SJCRH30 (cell line): ENCODE measurements at regions not wholly inside any gene's neighbourhood (a gene's known extent, or its start where the extent isn't known, plus 50 kb on each side); places are given as distances from the start of the nearest gene placed in this dataset.

Experiments used
- DNase-seq, 2 experiments: peaks; one replicate each; pipeline ENCODE4 v3.0.0-alpha.2; 2015 to 2020
- H3K27ac ChIP-seq: fragments of 250-450 bp; sonication (Bioruptor Pico); 2 replicates; pipeline ENCODE4 v1.5.1; 2020; ENCODE audit warnings: mild to moderate bottlenecking, moderate library complexity
- H3K27me3 ChIP-seq: fragments of 250-450 bp; sonication (Bioruptor Pico); 2 replicates; pipeline ENCODE4 v1.5.1; 2020; ENCODE audit warnings: mild to moderate bottlenecking, moderate library complexity
- H3K36me3 ChIP-seq: fragments of 250-450 bp; sonication (Bioruptor Pico); 2 replicates; pipeline ENCODE4 v1.5.1; 2020; ENCODE audit warnings: mild to moderate bottlenecking, moderate library complexity
- H3K4me1 ChIP-seq: fragments of 250-450 bp; sonication (Bioruptor Pico); 2 replicates; pipeline ENCODE4 v1.5.1; 2020; ENCODE audit warnings: mild to moderate bottlenecking, moderate library complexity
- H3K4me3 ChIP-seq: fragments of 250-450 bp; sonication (Bioruptor Pico); 2 replicates; pipeline ENCODE4 v1.5.1; 2020; ENCODE audit warnings: mild to moderate bottlenecking, moderate library complexity
- H3K9me3 ChIP-seq: fragments of 250-450 bp; sonication (Bioruptor Pico); replicated peaks from 2 replicates; pipeline ENCODE4 v1.5.1; 2020; ENCODE audit warnings: mild to moderate bottlenecking, moderate library complexity

DNA sequence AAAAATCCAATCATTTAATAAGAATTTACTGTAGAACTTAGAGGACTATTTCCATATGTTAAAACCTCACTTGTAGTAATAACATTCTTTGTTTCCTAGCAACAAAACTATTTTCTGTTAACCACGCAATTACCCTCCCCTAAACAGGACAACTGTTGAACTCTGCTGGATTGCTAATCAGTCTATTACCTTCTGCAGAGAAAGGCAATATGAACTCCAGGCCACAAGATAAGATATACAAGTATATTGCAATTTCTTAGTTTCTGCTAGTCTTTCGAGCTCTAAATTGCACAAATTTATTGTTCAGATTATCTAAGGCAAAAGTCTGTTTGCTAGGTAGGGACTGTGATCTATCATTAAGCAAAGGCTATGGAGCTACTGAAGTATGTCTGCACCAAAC lies 920.1 kb upstream of the LRRN3 start:
- H3K27ac ChIP-seq, result no peak overlapping the region
- no peak overlapping the region for H3K4me3 ChIP-seq
- H3K9me3 ChIP-seq, result no peaks in the 10 kb centered on the region
- DNase-seq, result no peak
- H3K27me3 ChIP-seq, result no peaks in the 10 kb centered on the region
- no peaks in the 10 kb centered on the region for H3K36me3 ChIP-seq
- no peaks in the 10 kb centered on the region for H3K4me1 ChIP-seq

GRCh38 chr7:110177463-110177862 lies 913.5 kb upstream of the LRRN3 start:
- H3K4me3 ChIP-seq, result no peak overlapping the region
- H3K27me3 ChIP-seq, result no peaks in the 10 kb centered on the region
- H3K27ac ChIP-seq, result no peak overlapping the region
- DNase-seq, result no peak
- H3K4me1 ChIP-seq, result no peaks in the 10 kb centered on the region
- no peaks in the 10 kb centered on the region for H3K9me3 ChIP-seq
- no peaks in the 10 kb centered on the region for H3K36me3 ChIP-seq

DNA sequence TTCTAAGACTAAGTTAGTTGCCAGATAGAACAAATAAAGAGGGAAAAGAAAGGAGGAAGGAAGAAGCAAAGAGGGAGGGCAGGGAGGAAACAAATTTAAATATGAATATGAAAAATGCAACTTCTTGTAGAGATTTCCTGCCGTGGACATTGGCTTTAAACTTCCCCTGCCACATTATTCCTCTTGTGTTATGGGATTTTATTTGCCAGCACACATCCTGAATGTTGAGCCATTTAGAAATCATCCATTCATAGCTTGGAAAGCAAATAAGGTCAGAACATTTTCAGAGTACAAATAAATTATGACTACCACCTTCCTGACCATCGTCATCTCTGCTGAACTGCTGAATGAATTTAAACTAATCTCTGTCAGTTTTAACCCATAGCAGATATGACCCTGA lies 911.9 kb upstream of the LRRN3 start:
- Histone ChIP-seq H3K9me3 (no peaks in the 10 kb centered on the region), H3K27me3 (no peaks in the 10 kb centered on the region)
- no peak for DNase-seq

DNA sequence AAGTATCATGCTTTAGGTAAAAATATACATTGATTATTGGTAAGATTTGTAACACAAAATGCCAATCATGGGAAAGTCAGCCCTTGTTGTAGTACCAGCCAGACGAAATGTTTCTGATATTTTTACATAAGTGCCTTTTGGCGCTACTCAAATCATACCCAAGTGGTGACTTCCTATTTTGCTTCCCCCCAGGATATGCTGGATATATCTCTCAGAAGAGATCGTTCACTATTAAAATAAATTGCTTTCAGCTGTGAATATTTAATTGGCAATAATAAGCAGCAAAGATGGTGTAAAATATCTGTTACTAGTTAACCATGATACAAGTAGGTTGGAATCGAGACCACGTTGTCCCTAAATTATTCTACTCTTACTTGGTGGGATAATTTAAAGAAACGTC lies 909.2 kb upstream of the LRRN3 start:
- Histone ChIP-seq H3K27ac (no peak overlapping the region), H3K4me1 (no peaks in the 10 kb centered on the region), H3K36me3 (no peaks in the 10 kb centered on the region), H3K9me3 (no peaks in the 10 kb centered on the region), H3K27me3 (no peaks in the 10 kb centered on the region), H3K4me3 (no peak overlapping the region)
- DNase-seq, result no peak

More for the DNA sequence above, 911.9 kb upstream of the LRRN3 start:
- H3K4me3 ChIP-seq, result no peak overlapping the region
- no peaks in the 10 kb centered on the region for H3K36me3 ChIP-seq
- H3K4me1 ChIP-seq, result no peaks in the 10 kb centered on the region
- no peak overlapping the region for H3K27ac ChIP-seq

- no peak for DNase-seq
- H3K27ac ChIP-seq, result no peak overlapping the region
- H3K4me1 ChIP-seq, result no peaks in the 10 kb centered on the region
- no peaks in the 10 kb centered on the region for H3K27me3 ChIP-seq
- H3K4me3 ChIP-seq, result no peak overlapping the region
- H3K36me3 ChIP-seq, result no peaks in the 10 kb centered on the region
- no peaks in the 10 kb centered on the region for H3K9me3 ChIP-seq
These were observed 904.6 kb upstream of the LRRN3 start for GRCh38 chr7:110186334-110186733.

GRCh38 chr7:110187877-110188554 lies 902.9 kb upstream of the LRRN3 start:
- H3K9me3 ChIP-seq, result no peaks in the 10 kb centered on the region
- no peak overlapping the region for H3K27ac ChIP-seq

DNA sequence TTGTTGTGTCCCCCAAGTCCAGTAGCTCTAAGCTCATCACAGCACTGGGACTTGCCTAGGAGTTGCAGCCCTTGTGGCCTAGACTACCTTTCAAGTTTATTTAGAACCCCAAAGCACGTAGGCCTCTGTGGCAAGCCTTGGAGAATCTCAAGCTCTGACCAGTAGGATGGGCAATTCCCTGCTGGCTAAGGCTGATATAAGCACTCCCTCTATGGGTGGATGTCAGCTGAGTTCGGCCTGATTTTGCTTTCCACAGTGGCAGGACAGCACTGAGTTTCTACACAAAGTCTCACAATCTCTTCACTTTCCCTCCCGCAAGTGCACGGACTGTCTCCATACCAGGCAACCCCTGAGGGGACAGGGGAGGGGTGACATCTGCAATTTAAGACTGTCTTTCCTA lies 886.4 kb upstream of the LRRN3 start:
- Histone ChIP-seq H3K4me1 (no peaks in the 10 kb centered on the region), H3K27ac (no peak overlapping the region), H3K9me3 (no peaks in the 10 kb centered on the region), H3K4me3 (no peak overlapping the region), H3K27me3 (no peaks in the 10 kb centered on the region), H3K36me3 (no peaks in the 10 kb centered on the region)
- peak; percentile 2 to 33 for DNase-seq

More at GRCh38 chr7:110187877-110188554, 902.9 kb upstream of the LRRN3 start:
- Histone ChIP-seq H3K4me3 (no peak overlapping the region), H3K27me3 (no peaks in the 10 kb centered on the region), H3K36me3 (no peaks in the 10 kb centered on the region), H3K4me1 (no peaks in the 10 kb centered on the region)
- no peak for DNase-seq

GRCh38 chr7:110205899-110206298 lies 885.0 kb upstream of the LRRN3 start:
- Histone ChIP-seq H3K27me3 (no peaks in the 10 kb centered on the region), H3K27ac (no peak overlapping the region), H3K36me3 (no peaks in the 10 kb centered on the region), H3K4me3 (no peak overlapping the region), H3K4me1 (no peaks in the 10 kb centered on the region), H3K9me3 (no peaks in the 10 kb centered on the region)
- no peak for DNase-seq

DNA sequence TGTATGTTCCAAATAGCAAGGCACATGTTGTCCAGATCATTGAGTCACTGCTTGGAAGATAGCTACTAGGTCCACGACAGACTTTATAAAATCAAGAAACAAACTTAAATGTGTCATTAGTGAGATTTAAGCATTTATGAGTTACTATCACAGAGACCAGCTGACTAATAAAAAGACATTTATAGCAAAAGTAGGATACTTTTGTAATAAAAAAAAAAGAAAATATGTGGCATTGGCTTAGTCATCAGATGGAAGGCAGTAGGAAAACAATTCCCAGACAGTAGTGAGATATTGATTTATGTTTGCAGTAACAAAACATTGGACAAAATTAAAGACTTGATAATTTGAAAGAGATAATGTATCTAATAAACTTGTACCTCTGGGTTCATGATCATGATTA lies 881.0 kb upstream of the LRRN3 start:
- Histone ChIP-seq H3K4me3 (no peak overlapping the region), H3K27ac (no peak overlapping the region), H3K27me3 (no peaks in the 10 kb centered on the region), H3K9me3 (no peaks in the 10 kb centered on the region), H3K4me1 (no peaks in the 10 kb centered on the region), H3K36me3 (no peaks in the 10 kb centered on the region)
- DNase-seq, result no peak

DNA sequence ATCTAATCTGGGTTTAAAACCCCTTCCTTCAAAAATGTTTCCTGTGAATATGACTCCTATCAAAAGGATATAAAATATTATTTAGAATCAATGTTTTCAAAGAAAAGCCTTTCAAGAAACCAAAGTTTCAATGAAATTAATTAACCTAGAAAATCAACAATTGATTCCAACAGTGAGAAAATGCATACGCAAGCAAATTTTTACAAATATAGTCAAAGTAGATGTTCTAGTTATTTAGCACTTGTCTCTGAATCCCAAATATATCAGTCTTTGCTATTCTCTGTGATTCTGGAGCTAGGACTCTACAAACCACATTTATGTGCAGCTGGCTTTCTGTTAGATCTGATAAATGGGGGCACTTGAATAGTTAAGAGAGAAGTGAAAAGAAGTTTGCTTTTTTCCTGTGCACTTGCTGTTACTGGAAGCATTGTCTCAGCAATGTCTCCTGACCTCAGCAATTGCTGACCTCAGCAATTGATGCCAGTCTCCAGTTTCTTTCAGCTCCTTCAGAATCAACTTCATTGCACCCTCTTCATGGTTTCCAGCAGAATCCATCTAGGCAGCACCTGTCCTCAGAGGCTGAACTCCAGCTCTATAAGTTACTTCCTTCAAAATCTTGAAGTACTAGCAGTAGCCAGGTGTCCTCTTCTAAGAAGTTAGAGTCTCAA lies 879.9 kb upstream of the LRRN3 start:
- Histone ChIP-seq H3K36me3 (no peaks in the 10 kb centered on the region), H3K9me3 (no peaks in the 10 kb centered on the region), H3K4me1 (no peaks in the 10 kb centered on the region), H3K4me3 (no peak overlapping the region), H3K27ac (no peak overlapping the region), H3K27me3 (no peaks in the 10 kb centered on the region)
- no peak for DNase-seq

DNA sequence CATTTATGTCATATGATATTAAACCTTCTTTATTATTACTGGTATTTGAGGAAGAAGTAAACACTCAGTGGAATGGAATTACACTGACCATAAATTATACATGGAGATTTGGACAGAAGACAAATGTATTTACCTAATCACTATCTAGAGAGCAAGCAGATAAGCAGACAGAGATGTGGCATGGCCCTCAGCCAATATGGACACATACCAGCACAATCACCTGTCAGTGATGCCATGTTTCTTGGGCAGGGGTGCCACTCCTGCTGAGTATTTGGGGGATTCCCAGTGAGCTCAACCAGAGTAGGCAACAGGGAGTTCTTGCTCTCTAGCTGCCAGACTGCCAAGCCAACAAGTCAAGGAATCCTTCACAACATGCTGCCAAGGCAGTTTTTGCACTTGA lies 866.3 kb upstream of the LRRN3 start:
- H3K9me3 ChIP-seq, result no peaks in the 10 kb centered on the region
- H3K4me1 ChIP-seq, result no peaks in the 10 kb centered on the region
- no peaks in the 10 kb centered on the region for H3K27me3 ChIP-seq
- H3K4me3 ChIP-seq, result no peak overlapping the region
- no peak overlapping the region for H3K27ac ChIP-seq
- H3K36me3 ChIP-seq, result no peaks in the 10 kb centered on the region
- DNase-seq, result peak in 1 of 2 experiments; percentile 3

GRCh38 chr7:110246118-110246517 lies 844.8 kb upstream of the LRRN3 start:
- no peak for DNase-seq
- H3K27ac ChIP-seq, result no peak overlapping the region
- H3K4me3 ChIP-seq, result no peak overlapping the region
- H3K9me3 ChIP-seq, result no peaks in the 10 kb centered on the region
- no peaks in the 10 kb centered on the region for H3K4me1 ChIP-seq
- H3K27me3 ChIP-seq, result no peaks in the 10 kb centered on the region
- no peaks in the 10 kb centered on the region for H3K36me3 ChIP-seq

- Histone ChIP-seq H3K27me3 (no peaks in the 10 kb centered on the region), H3K4me1 (no peaks in the 10 kb centered on the region)
- DNase-seq, result no peak
These were observed 837.8 kb upstream of the LRRN3 start for GRCh38 chr7:110253093-110253492.

GRCh38 chr7:110257673-110258072 lies 833.3 kb upstream of the LRRN3 start:
- H3K27ac ChIP-seq, result no peak overlapping the region
- no peaks in the 10 kb centered on the region for H3K27me3 ChIP-seq
- H3K4me1 ChIP-seq, result no peaks in the 10 kb centered on the region
- no peak for DNase-seq
- H3K4me3 ChIP-seq, result no peak overlapping the region
- no peaks in the 10 kb centered on the region for H3K36me3 ChIP-seq
- H3K9me3 ChIP-seq, result no peaks in the 10 kb centered on the region

More at GRCh38 chr7:110253093-110253492, 837.8 kb upstream of the LRRN3 start:
- Histone ChIP-seq H3K27ac (no peak overlapping the region), H3K9me3 (no peaks in the 10 kb centered on the region), H3K36me3 (no peaks in the 10 kb centered on the region), H3K4me3 (no peak overlapping the region)

- Histone ChIP-seq H3K27me3 (no peaks in the 10 kb centered on the region), H3K4me3 (no peak overlapping the region), H3K36me3 (no peaks in the 10 kb centered on the region), H3K9me3 (no peaks in the 10 kb centered on the region), H3K4me1 (no peaks in the 10 kb centered on the region), H3K27ac (no peak overlapping the region)
- DNase-seq, result no peak
These were observed 828.7 kb upstream of the LRRN3 start for GRCh38 chr7:110262251-110262650.

- no peak for DNase-seq
- no peak overlapping the region for H3K4me3 ChIP-seq
- H3K27me3 ChIP-seq, result no peaks in the 10 kb centered on the region
- H3K36me3 ChIP-seq, result no peaks in the 10 kb centered on the region
- no peak overlapping the region for H3K27ac ChIP-seq
- H3K9me3 ChIP-seq, result no peaks in the 10 kb centered on the region
- no peaks in the 10 kb centered on the region for H3K4me1 ChIP-seq
These were observed 826.6 kb upstream of the LRRN3 start for GRCh38 chr7:110264288-110264687.
